Esophagus muscularis mucosa (tissue), 4 donors: ENCODE measurements at regions not wholly inside any gene's neighbourhood (a gene's known extent, or its start where the extent isn't known, plus 50 kb on each side); places are given as distances from the start of the nearest gene placed in this dataset.

Experiments
- EP300 ChIP-seq: sonication (generic); formaldehyde crosslinking; IDR thresholded peaks from one replicate; pipeline ENCODE4 v1.6.1; 2017; ENCODE audit warnings: antibody characterized with exemption
- POLR2A ChIP-seq: fragments of 450-650 bp; IDR thresholded peaks from one replicate; pipeline ENCODE4 v1.6.1; 2017; ENCODE audit warnings: antibody characterized with exemption, moderate library complexity, mild to moderate bottlenecking, low read depth
- POLR2AphosphoS5 ChIP-seq, 2 donors: sonication (generic); formaldehyde crosslinking; IDR thresholded peaks; one replicate each; pipeline ENCODE4 v1.6.1; 2017; ENCODE audit warnings: antibody characterized with exemption in 2 of 2
- TF ChIP-seq, protein P1 (sequence below), 3 experiments: fragments of 200-600 bp in 2 of 3; fragments of 450-650 bp in 1 of 3; sonication (generic) in 2 of 3; IDR thresholded peaks; one replicate each; pipeline ENCODE4 v1.5.1; 2017 to 2019; ENCODE audit warnings: antibody characterized with exemption in 3 of 3, mild to moderate bottlenecking in 2 of 3, moderate library complexity in 1 of 3

DNA sequence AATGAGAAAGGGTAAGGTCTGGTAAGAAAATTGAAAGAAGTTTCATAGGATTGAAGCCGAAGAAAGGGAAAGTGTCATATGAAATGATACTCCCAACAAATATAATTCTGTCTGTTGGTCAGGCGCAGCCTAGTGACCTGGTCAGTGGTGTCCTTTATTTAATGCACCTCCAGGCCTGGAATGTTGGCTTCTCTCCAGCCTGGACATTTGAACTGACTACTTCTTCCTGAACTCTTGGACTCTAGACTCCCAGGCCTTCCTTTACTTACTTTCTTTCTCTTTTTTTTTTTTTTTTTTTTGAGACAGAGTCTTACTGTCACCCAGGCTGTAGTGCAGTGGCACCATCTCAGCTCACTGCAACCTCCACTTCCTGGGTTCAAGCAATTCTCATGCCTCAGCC lies 1381.5 kb upstream of the WWC1 start:
- TF ChIP-seq, protein P1, sequence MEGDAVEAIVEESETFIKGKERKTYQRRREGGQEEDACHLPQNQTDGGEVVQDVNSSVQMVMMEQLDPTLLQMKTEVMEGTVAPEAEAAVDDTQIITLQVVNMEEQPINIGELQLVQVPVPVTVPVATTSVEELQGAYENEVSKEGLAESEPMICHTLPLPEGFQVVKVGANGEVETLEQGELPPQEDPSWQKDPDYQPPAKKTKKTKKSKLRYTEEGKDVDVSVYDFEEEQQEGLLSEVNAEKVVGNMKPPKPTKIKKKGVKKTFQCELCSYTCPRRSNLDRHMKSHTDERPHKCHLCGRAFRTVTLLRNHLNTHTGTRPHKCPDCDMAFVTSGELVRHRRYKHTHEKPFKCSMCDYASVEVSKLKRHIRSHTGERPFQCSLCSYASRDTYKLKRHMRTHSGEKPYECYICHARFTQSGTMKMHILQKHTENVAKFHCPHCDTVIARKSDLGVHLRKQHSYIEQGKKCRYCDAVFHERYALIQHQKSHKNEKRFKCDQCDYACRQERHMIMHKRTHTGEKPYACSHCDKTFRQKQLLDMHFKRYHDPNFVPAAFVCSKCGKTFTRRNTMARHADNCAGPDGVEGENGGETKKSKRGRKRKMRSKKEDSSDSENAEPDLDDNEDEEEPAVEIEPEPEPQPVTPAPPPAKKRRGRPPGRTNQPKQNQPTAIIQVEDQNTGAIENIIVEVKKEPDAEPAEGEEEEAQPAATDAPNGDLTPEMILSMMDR (IDR thresholded peaks at IDR 0.05): no peak
- no peak for TF ChIP-seq POLR2A
- TF ChIP-seq EP300: no peak
- TF ChIP-seq POLR2AphosphoS5 (IDR thresholded peaks at IDR 0.05): no peak
